Kidney (tissue), 13 donors: ENCODE measurements at regions not wholly inside any gene's neighbourhood (a gene's known extent, or its start where the extent isn't known, plus 50 kb on each side); places are given as distances from the start of the nearest gene placed in this dataset.

ENCODE experiments used
- DNase-seq, 5 donors: peaks; one replicate each; pipeline ENCODE4 v3.0.0-alpha.2; 2013 to 2020
- FAIRE-seq: peaks from 2 replicates; lab custom pipeline; 2012; peaks lifted over from hg19 to GRCh38; lab: Jason Lieb, UNC
- H3K27ac ChIP-seq, 2 donors: one replicate each; pipeline ENCODE4 v1.7.0; 2013; ENCODE audit warnings: low read depth in 2 of 2, low read length in 2 of 2, inconsistent platforms in 1 of 2
- H3K27me3 ChIP-seq: one replicate; pipeline ENCODE4 v1.7.1; 2013; ENCODE audit warnings: low read length, inconsistent platforms; ENCODE audit not compliant: control insufficient read depth, insufficient read depth
- H3K36me3 ChIP-seq, 3 donors: one replicate each; pipeline versions ENCODE4 v1.7.0 to v1.7.1; 2013; ENCODE audit warnings: low read length in 3 of 3, control low read depth in 1 of 3, inconsistent platforms in 1 of 3; ENCODE audit not compliant: insufficient read depth in 3 of 3, control insufficient read depth in 2 of 3
- H3K4me1 ChIP-seq, 3 donors: one replicate each; pipeline versions ENCODE4 v1.7.0 to v1.7.1; 2013; ENCODE audit warnings: low read length in 3 of 3, inconsistent platforms in 1 of 3, low read depth in 1 of 3; ENCODE audit not compliant: control insufficient read depth in 2 of 3, insufficient read depth in 2 of 3
- H3K4me3 ChIP-seq, 3 donors: one replicate each; pipeline versions ENCODE4 v1.7.0 to v1.8.1; 2013; ENCODE audit warnings: low read length in 3 of 3, control low read depth in 1 of 3, inconsistent platforms in 1 of 3
- H3K9ac ChIP-seq, 3 donors: one replicate each; pipeline versions ENCODE4 v1.7.0 to v1.7.1; 2013; ENCODE audit warnings: low read length in 3 of 3, control low read depth in 1 of 3, inconsistent platforms in 1 of 3
- H3K9me3 ChIP-seq, 3 donors: one replicate each; pipeline versions ENCODE4 v1.7.0 to v1.7.1; 2013; ENCODE audit warnings: low read length in 3 of 3, control low read depth in 1 of 3, inconsistent platforms in 1 of 3; ENCODE audit not compliant: control insufficient read depth in 2 of 3, insufficient read depth in 1 of 3
- intact Hi-C: fragments of 100-400 bp; cut with DNase I; formaldehyde crosslinking; loops from one replicate; pipeline ENCODE4 v1.11.1; 2022
- TF ChIP-seq, protein P1 (sequence below): IDR thresholded peaks from 3 replicates; pipeline ENCODE4 v1.5.1; 2012; ENCODE audit warnings: mild to moderate bottlenecking, moderate library complexity, borderline replicate concordance; ENCODE audit not compliant: insufficient read depth; ENCODE audit errors: extremely low read depth
- donor health status: control.
- donor health status: control.
- donor health status: control.
- donor health status: control.
- donor health status: control.
- donor health status: DM: yes; HTN: yes; CAD: no.
- donor health status: Normal renal cell carcinoma (clear cell type).

DNA sequence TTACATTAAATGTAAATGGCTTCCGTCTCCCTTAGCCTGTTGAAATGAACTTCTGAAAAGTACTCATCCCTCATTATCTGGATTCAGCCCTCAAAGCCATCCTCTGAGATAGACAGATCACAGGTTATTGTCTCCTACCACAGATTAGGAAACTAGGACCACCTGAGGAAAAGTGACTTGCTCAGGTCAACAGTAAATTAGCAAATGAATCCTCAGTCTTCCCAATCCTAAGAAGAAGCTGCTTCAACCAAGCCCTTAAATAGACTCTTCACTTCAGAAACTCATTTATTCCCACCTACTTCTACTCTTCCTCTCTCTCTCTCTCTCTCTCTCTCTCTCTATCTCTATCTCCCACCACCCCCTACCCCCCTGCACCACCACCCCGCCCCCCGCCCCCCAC lies 152.3 kb downstream of the DMRTA2 start:
- H3K9me3 ChIP-seq: no peaks in the 10 kb centered on the region
- H3K4me3 ChIP-seq: no peak overlapping the region
- TF ChIP-seq, protein P1, sequence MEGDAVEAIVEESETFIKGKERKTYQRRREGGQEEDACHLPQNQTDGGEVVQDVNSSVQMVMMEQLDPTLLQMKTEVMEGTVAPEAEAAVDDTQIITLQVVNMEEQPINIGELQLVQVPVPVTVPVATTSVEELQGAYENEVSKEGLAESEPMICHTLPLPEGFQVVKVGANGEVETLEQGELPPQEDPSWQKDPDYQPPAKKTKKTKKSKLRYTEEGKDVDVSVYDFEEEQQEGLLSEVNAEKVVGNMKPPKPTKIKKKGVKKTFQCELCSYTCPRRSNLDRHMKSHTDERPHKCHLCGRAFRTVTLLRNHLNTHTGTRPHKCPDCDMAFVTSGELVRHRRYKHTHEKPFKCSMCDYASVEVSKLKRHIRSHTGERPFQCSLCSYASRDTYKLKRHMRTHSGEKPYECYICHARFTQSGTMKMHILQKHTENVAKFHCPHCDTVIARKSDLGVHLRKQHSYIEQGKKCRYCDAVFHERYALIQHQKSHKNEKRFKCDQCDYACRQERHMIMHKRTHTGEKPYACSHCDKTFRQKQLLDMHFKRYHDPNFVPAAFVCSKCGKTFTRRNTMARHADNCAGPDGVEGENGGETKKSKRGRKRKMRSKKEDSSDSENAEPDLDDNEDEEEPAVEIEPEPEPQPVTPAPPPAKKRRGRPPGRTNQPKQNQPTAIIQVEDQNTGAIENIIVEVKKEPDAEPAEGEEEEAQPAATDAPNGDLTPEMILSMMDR: no peak
- no peaks in the 10 kb centered on the region for H3K27me3 ChIP-seq
- intact Hi-C loops: no loop called here
- H3K27ac ChIP-seq: no peak overlapping the region
- H3K36me3 ChIP-seq: no peaks in the 10 kb centered on the region
- no peaks in the 10 kb centered on the region for H3K4me1 ChIP-seq
- H3K9ac ChIP-seq: no peak overlapping the region
- FAIRE-seq (no peak), DNase-seq (no peak)

DNA sequence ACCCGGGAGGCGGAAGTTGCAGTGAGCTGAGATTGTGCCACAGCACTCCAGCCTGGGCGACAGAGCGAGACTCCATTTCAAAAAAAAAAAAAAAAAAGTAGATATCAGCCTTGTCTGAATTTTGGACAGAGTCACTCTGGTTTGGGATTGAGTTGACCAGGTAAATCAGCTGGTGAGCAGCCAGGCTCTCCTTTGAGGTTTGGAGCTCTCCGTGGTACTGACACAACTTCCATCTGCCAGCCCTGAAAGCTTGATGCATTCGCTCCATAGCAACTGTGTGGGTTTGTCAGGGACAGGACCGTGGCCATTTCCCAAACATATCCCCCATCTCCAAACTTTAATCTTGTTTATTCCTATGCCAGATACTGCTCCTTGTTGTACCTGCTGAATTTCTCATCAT lies 155.2 kb downstream of the DMRTA2 start:
- TF ChIP-seq, protein P1: no peak
- H3K36me3 ChIP-seq: no peaks in the 10 kb centered on the region
- no peak overlapping the region for H3K4me3 ChIP-seq
- intact Hi-C loops: no loop called here
- H3K4me1 ChIP-seq: no peaks in the 10 kb centered on the region
- DNase-seq (peak in 3 of 5 donors; percentile 72 to 86 (median 82)), FAIRE-seq (no peak)
- H3K9ac ChIP-seq: no peak overlapping the region
- no peaks in the 10 kb centered on the region for H3K27me3 ChIP-seq
- no peaks in the 10 kb centered on the region for H3K9me3 ChIP-seq
- H3K27ac ChIP-seq: no peak overlapping the region

DNA sequence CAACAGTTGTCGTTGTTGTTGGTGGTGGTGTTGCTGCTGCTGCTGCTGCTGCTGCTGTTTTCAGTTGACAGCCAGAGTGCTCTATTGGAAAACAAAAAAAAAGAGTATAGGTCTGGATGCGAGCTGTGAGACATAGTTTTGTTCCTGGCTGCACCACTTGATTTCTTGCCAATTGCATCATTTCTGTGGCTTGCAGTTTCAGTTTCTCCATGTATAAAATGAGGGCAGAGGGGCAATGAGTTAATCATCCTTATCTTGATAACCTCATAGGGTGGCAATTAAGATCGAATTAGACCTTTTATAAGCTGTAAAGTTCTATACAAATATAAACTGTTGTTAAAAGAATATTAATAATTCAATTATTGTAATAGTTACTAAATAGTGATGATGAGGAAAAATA lies 156.7 kb downstream of the DMRTA2 start:
- no peak for FAIRE-seq
- no peaks in the 10 kb centered on the region for H3K9me3 ChIP-seq
- intact Hi-C loops: no loop called here
- no peaks in the 10 kb centered on the region for H3K27me3 ChIP-seq
- TF ChIP-seq, protein P1: no peak
- H3K27ac ChIP-seq: no peak overlapping the region
- H3K4me3 ChIP-seq: no peak overlapping the region
- no peak for DNase-seq
- peaks cover 0 to 6% (median 0%) of the 10 kb centered on the region in 3 donors for H3K4me1 ChIP-seq
- no peak overlapping the region for H3K9ac ChIP-seq
- H3K36me3 ChIP-seq: no peaks in the 10 kb centered on the region

DNA sequence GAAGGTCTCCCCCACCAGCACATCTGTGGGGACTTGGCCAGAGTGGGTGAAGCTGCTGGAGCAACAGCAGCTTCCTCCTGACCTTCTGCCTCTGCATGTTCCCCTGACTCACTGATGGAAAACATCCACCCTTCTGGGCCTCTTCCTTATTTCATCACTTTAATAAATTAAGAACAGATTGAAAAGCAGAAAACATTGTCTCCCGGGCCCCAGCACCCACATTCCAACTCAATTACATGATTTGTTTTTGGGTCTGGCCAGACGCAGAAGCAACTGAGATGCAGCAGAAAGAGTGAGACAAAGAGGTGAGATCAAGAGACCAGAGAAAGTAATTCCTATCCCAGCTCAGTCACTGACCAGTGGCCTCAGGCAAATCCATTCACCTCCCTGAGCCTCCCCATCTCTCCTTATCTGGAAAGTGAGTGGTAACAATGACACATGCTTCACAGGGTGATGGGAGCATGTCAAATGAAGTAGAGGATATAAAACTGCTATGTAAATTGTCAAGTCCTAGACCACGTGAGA lies 157.1 kb downstream of the ELAVL4 start:
- Histone ChIP-seq H3K9ac (no peak overlapping the region), H3K27me3 (no peaks in the 10 kb centered on the region), H3K4me1 (peaks cover 0 to 6% (median 0%) of the 10 kb centered on the region in 3 donors), H3K9me3 (no peaks in the 10 kb centered on the region), H3K27ac (no peak overlapping the region), H3K4me3 (no peak overlapping the region), H3K36me3 (no peaks in the 10 kb centered on the region)
- no peak for DNase-seq
- no peak for FAIRE-seq
- TF ChIP-seq, protein P1: no peak
- intact Hi-C loops: no loop called here
